CD4-positive, alpha-beta memory T cell (primary cell): ENCODE measurements at regions not wholly inside any gene's neighbourhood (a gene's known extent, or its start where the extent isn't known, plus 50 kb on each side); places are given as distances from the start of the nearest gene placed in this dataset.
A peak's percentile ranks its signal among the peaks of the same experiment; 100 is the strongest.

Source experiments
- CTCF ChIA-PET: fragments of 350-600 bp; sonication (Branson Sonifier 250); formaldehyde crosslinking; loops from one replicate; lab custom pipeline; 2021; ENCODE audit warnings: inconsistent platforms; ENCODE audit not compliant: partially characterized antibody; lab: Charles Lee
- POLR2A ChIA-PET: fragments of 350-600 bp; sonication (Branson Sonifier 250); formaldehyde crosslinking; loops from one replicate; lab custom pipeline; 2021; ENCODE audit not compliant: partially characterized antibody; lab: Charles Lee
- DNase-seq, 5 donors: peaks; one replicate each; pipeline versions ENCODE4 v3.0.0 to v3.0.0-alpha.2; 2020 to 2022; ENCODE audit warnings: mixed read lengths in 1 of 5
- H3K27ac ChIP-seq: one replicate; pipeline ENCODE4 v1.7.0; 2013; ENCODE audit warnings: low read depth, low read length
- H3K27me3 ChIP-seq: 2 replicates; pipeline ENCODE4 v1.7.0; 2013; ENCODE audit warnings: mild to moderate bottlenecking, low read length, moderate library complexity; ENCODE audit not compliant: insufficient read depth
- H3K36me3 ChIP-seq: 2 replicates; pipeline ENCODE4 v1.7.0; 2013; ENCODE audit warnings: mild to moderate bottlenecking, low read length, moderate library complexity; ENCODE audit not compliant: insufficient read depth
- H3K4me1 ChIP-seq: 2 replicates; pipeline ENCODE4 v1.7.0; 2013; ENCODE audit warnings: mild to moderate bottlenecking, low read length, moderate library complexity; ENCODE audit not compliant: insufficient read depth
- H3K4me3 ChIP-seq, 2 donors: one replicate each; pipeline ENCODE4 v1.7.0; 2013; ENCODE audit warnings: low read length in 2 of 2, mild to moderate bottlenecking in 1 of 2
- H3K9me3 ChIP-seq, 2 donors: one replicate each; pipeline ENCODE4 v1.7.0; 2013; ENCODE audit warnings: low read length in 2 of 2, control low read depth in 1 of 2; ENCODE audit not compliant: control insufficient read depth in 1 of 2
- H3K27ac Mint-ChIP-seq, 7 donors: one replicate each; pipeline ENCODE4 v1.8.0; 2020 to 2021; ENCODE audit warnings: mixed read lengths in 7 of 7, mild to moderate bottlenecking in 6 of 7, inconsistent platforms in 3 of 7, moderate library complexity in 3 of 7
- H3K27me3 Mint-ChIP-seq, 2 donors: one replicate each; pipeline ENCODE4 v1.8.0; 2020 to 2021; ENCODE audit warnings: mixed read lengths in 2 of 2
- H3K36me3 Mint-ChIP-seq, 2 donors: one replicate each; pipeline ENCODE4 v1.8.0; 2020 to 2021; ENCODE audit warnings: mixed read lengths in 2 of 2, inconsistent platforms in 1 of 2, mild to moderate bottlenecking in 1 of 2
- H3K4me1 Mint-ChIP-seq, 4 donors: one replicate each; pipeline ENCODE4 v1.8.0; 2020 to 2021; ENCODE audit warnings: mixed read lengths in 4 of 4, mild to moderate bottlenecking in 1 of 4
- H3K4me3 Mint-ChIP-seq, 8 donors: one replicate each; pipeline ENCODE4 v1.8.0; 2020 to 2021; ENCODE audit warnings: mixed read lengths in 8 of 8, mild to moderate bottlenecking in 7 of 8, moderate library complexity in 6 of 8, inconsistent platforms in 3 of 8
- H3K9me3 Mint-ChIP-seq, 8 donors: one replicate each; pipeline ENCODE4 v1.8.0; 2020 to 2021; ENCODE audit warnings: mixed read lengths in 8 of 8, mild to moderate bottlenecking in 5 of 8, inconsistent platforms in 3 of 8, moderate library complexity in 1 of 8
- intact Hi-C: fragments of 100-400 bp; cut with micrococcal nuclease; formaldehyde crosslinking; loops from one replicate; pipeline ENCODE4 v1.15.1; 2023

GRCh38 chr9:36728651-36729520 is 156.2 kb downstream of the MELK start:
- Histone ChIP-seq H3K4me3 (no peak overlapping the region), H3K36me3 (no peaks in the 10 kb centered on the region), H3K27ac (no peak overlapping the region), H3K9me3 (no peaks in the 10 kb centered on the region), H3K27me3 (no peaks in the 10 kb centered on the region), H3K4me1 (no peaks in the 10 kb centered on the region)
- H3K9me3 Mint-ChIP-seq, result no peaks in the 10 kb centered on the region
- peak overlapping the region in 1 of 7 donors; percentile 11 for H3K27ac Mint-ChIP-seq
- no peak overlapping the region for H3K4me3 Mint-ChIP-seq
- POLR2A ChIA-PET, result interaction anchor here (1.0 kb wide), 1 partner anchor 322 kb away, joined by 5 read pairs; no protein-coding TSS in a partner anchor
- CTCF ChIA-PET, result interaction anchor here (0.7 to 5.2 kb wide), 26 partner anchors 10 to 539 kb away, joined by 3 to 64 read pairs (median 3); no protein-coding TSS in a partner anchor
- DNase-seq, result peak; percentile 37 to 52 (median 44)
- H3K27me3 Mint-ChIP-seq, result no peaks in the 10 kb centered on the region
- H3K36me3 Mint-ChIP-seq, result no peaks in the 10 kb centered on the region
- intact Hi-C loops, result loop anchor here (1.0 kb wide), 1 partner anchor 96 kb away; no protein-coding TSS in a partner anchor
- H3K4me1 Mint-ChIP-seq, result no peaks in the 10 kb centered on the region

DNA sequence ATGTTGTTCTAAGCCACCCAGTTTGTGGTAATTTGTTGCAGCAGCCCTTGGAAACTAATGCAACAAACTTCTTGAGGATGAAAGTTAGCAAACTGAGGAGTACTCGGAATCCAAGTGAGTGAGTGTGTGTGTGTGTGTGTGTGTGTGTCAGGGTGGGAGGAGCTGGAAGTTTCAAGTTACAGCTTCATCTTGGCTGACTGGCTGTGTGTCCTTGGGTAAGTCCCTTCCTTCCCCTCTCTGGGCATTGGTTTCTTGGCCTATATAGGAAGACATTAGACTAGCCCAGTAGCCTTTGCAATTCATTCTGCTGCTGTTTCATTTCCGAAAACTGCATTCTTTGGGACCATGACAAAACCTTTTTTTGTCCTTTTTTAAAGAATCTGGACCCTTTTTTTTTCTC is 157.2 kb downstream of the MELK start:
- H3K27me3 Mint-ChIP-seq, result no peaks in the 10 kb centered on the region
- no peaks in the 10 kb centered on the region for H3K9me3 Mint-ChIP-seq
- Histone ChIP-seq H3K4me3 (no peak overlapping the region), H3K27ac (no peak overlapping the region), H3K4me1 (no peaks in the 10 kb centered on the region), H3K9me3 (no peaks in the 10 kb centered on the region), H3K27me3 (no peaks in the 10 kb centered on the region), H3K36me3 (no peaks in the 10 kb centered on the region)
- ChIA-PET POLR2A (no interaction called here), CTCF (interaction anchor here (1.7 to 5.2 kb wide), 3 partner anchors 96 to 540 kb away, joined by 7 to 64 read pairs (median 54); no protein-coding TSS in a partner anchor)
- H3K36me3 Mint-ChIP-seq, result no peaks in the 10 kb centered on the region
- DNase-seq, result no peak
- intact Hi-C loops, result loop anchor here (1.0 kb wide), 1 partner anchor 97 kb away; no protein-coding TSS in a partner anchor
- no peak overlapping the region for H3K27ac Mint-ChIP-seq
- no peak overlapping the region for H3K4me3 Mint-ChIP-seq
- no peaks in the 10 kb centered on the region for H3K4me1 Mint-ChIP-seq

DNA sequence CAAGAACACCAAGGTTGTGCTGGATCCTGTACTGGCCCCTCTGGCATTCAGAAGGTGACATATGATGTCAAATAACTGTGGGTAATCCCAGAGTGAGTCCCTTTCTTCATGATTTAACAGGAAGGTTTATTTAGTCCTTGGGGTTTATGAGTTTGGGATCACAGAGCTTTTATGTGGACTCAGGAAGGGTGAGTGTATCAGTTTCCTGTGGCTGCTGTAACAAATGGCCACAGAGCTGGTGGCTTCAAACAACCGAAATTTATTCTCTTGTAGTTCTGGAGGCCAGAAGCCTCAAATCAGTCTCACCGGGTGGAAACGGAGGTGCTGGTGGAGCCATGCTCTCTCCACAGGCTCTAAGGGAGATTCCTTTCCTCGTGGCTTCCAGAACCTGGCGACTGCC is 157.7 kb downstream of the MELK start:
- Mint-ChIP-seq H3K27ac (no peak overlapping the region), H3K4me1 (no peaks in the 10 kb centered on the region), H3K36me3 (no peaks in the 10 kb centered on the region), H3K9me3 (no peaks in the 10 kb centered on the region), H3K4me3 (no peak overlapping the region), H3K27me3 (peaks cover 0 to 1% of the 10 kb centered on the region in 2 donors)
- intact Hi-C loops, result no loop called here
- no peak for DNase-seq
- H3K27ac ChIP-seq, result no peak overlapping the region
- no peak overlapping the region for H3K4me3 ChIP-seq
- ChIA-PET POLR2A (no interaction called here), CTCF (interaction anchor here (1.1 to 5.2 kb wide), 4 partner anchors 13 to 323 kb away, joined by 3 to 64 read pairs (median 29); no protein-coding TSS in a partner anchor)
- no peaks in the 10 kb centered on the region for H3K27me3 ChIP-seq
- H3K4me1 ChIP-seq, result no peaks in the 10 kb centered on the region
- no peaks in the 10 kb centered on the region for H3K9me3 ChIP-seq
- no peaks in the 10 kb centered on the region for H3K36me3 ChIP-seq

GRCh38 chr9:36731068-36731956 is 158.6 kb downstream of the MELK start:
- H3K9me3 Mint-ChIP-seq, result no peaks in the 10 kb centered on the region
- H3K4me1 Mint-ChIP-seq, result no peaks in the 10 kb centered on the region
- H3K4me1 ChIP-seq, result no peaks in the 10 kb centered on the region
- no peak overlapping the region for H3K4me3 Mint-ChIP-seq
- intact Hi-C loops, result no loop called here
- no peak for DNase-seq
- H3K4me3 ChIP-seq, result no peak overlapping the region
- ChIA-PET POLR2A (no interaction called here), CTCF (interaction anchor here (1.0 to 5.2 kb wide), 7 partner anchors 10 to 324 kb away, joined by 3 to 64 read pairs (median 3); no protein-coding TSS in a partner anchor)
- no peaks in the 10 kb centered on the region for H3K9me3 ChIP-seq
- H3K27ac Mint-ChIP-seq, result no peak overlapping the region
- H3K27me3 Mint-ChIP-seq, result peaks cover 0 to 1% of the 10 kb centered on the region in 2 donors
- H3K36me3 Mint-ChIP-seq, result no peaks in the 10 kb centered on the region
- H3K27ac ChIP-seq, result no peak overlapping the region
- no peaks in the 10 kb centered on the region for H3K36me3 ChIP-seq
- H3K27me3 ChIP-seq, result no peaks in the 10 kb centered on the region

- no peak overlapping the region for H3K4me3 ChIP-seq
- H3K27me3 Mint-ChIP-seq, result peaks cover 12 to 14% of the 10 kb centered on the region in 2 donors
- H3K4me1 ChIP-seq, result no peaks in the 10 kb centered on the region
- H3K27ac Mint-ChIP-seq, result no peak overlapping the region
- DNase-seq, result no peak
- H3K27ac ChIP-seq, result no peak overlapping the region
- peaks cover 0 to under 1% (median 0%) of the 10 kb centered on the region in 4 donors for H3K4me1 Mint-ChIP-seq
- peaks cover 8% of the 10 kb centered on the region for H3K27me3 ChIP-seq
- H3K36me3 Mint-ChIP-seq, result no peaks in the 10 kb centered on the region
- CTCF ChIA-PET, result no interaction called here
- no peaks in the 10 kb centered on the region for H3K36me3 ChIP-seq
- intact Hi-C loops, result no loop called here
- no peak overlapping the region for H3K4me3 Mint-ChIP-seq
- H3K9me3 ChIP-seq, result no peaks in the 10 kb centered on the region
- H3K9me3 Mint-ChIP-seq, result peaks cover 0 to 2% (median 0%) of the 10 kb centered on the region in 8 donors
- POLR2A ChIA-PET, result no interaction called here
Measured at GRCh38 chr9:36734737-36735136, 162.0 kb downstream of the MELK start.

GRCh38 chr9:36736648-36737047 is 164.0 kb downstream of the MELK start:
- no peaks in the 10 kb centered on the region for H3K36me3 ChIP-seq
- no peaks in the 10 kb centered on the region for H3K4me1 ChIP-seq
- CTCF ChIA-PET, result no interaction called here
- H3K36me3 Mint-ChIP-seq, result no peaks in the 10 kb centered on the region
- peaks cover 0 to 2% (median 0%) of the 10 kb centered on the region in 8 donors for H3K9me3 Mint-ChIP-seq
- peaks cover 13% of the 10 kb centered on the region for H3K27me3 ChIP-seq
- H3K27ac Mint-ChIP-seq, result no peak overlapping the region
- H3K9me3 ChIP-seq, result no peaks in the 10 kb centered on the region
- intact Hi-C loops, result no loop called here
- no peak for DNase-seq
- no peak overlapping the region for H3K27ac ChIP-seq
- H3K4me3 Mint-ChIP-seq, result no peak overlapping the region
- POLR2A ChIA-PET, result no interaction called here
- peaks cover 29 to 32% of the 10 kb centered on the region in 2 donors for H3K27me3 Mint-ChIP-seq
- H3K4me1 Mint-ChIP-seq, result peaks cover 0 to 6% (median 4%) of the 10 kb centered on the region in 4 donors
- H3K4me3 ChIP-seq, result no peak overlapping the region
